WTC11 (cell line): ENCODE measurements at regions not wholly inside any gene's neighbourhood (a gene's known extent, or its start where the extent isn't known, plus 50 kb on each side); places are given as distances from the start of the nearest gene placed in this dataset.

Experiments
- ELF4 ChIP-seq: sonication (generic); formaldehyde crosslinking; IDR thresholded peaks from 2 replicates; pipeline ENCODE4 v1.8.1; 2022; ENCODE audit warnings: low read depth, mild to moderate bottlenecking, moderate library complexity, missing genetic modification reagents
- FOXP1 ChIP-seq: sonication (generic); formaldehyde crosslinking; IDR thresholded peaks from 2 replicates; pipeline ENCODE4 v1.8.0; 2022; ENCODE audit warnings: missing genetic modification reagents, mild to moderate bottlenecking, moderate library complexity, borderline replicate concordance
- FOXP4 ChIP-seq: sonication (generic); formaldehyde crosslinking; IDR thresholded peaks from 2 replicates; pipeline ENCODE4 v1.8.0; 2022; ENCODE audit warnings: mild to moderate bottlenecking, missing genetic modification reagents
- NFATC4 ChIP-seq: fragments of 250-450 bp; sonication (Bioruptor Pico); IDR thresholded peaks from 2 replicates; pipeline ENCODE4 v1.9.0; 2021; ENCODE audit warnings: mild to moderate bottlenecking
- NR1H2 ChIP-seq: sonication (generic); formaldehyde crosslinking; IDR thresholded peaks from 2 replicates; pipeline ENCODE4 v1.9.0; 2021; ENCODE audit warnings: mild to moderate bottlenecking, moderate library complexity, missing genetic modification reagents
- RORB ChIP-seq: fragments of 250-450 bp; sonication (Bioruptor Pico); IDR thresholded peaks from 2 replicates; pipeline ENCODE4 v1.9.0; 2021; ENCODE audit warnings: mild to moderate bottlenecking
- ZNF263 ChIP-seq: sonication (generic); formaldehyde crosslinking; IDR thresholded peaks from 2 replicates; pipeline ENCODE4 v1.8.1; 2022; ENCODE audit warnings: low read depth, mild to moderate bottlenecking, moderate library complexity, missing genetic modification reagents
- ZNF423 ChIP-seq: fragments of 250-450 bp; sonication (Bioruptor Pico); IDR thresholded peaks from 2 replicates; pipeline ENCODE4 v2.1.2; 2022; ENCODE audit warnings: mild to moderate bottlenecking, moderate library complexity
- TF ChIP-seq, protein P1 (sequence below): sonication (generic); formaldehyde crosslinking; conservative IDR thresholded peaks from 2 replicates; pipeline ENCODE4 v1.8.1; 2022; ENCODE audit warnings: mild to moderate bottlenecking, missing genetic modification reagents
- TF ChIP-seq, protein P2 (sequence below): fragments of 200-600 bp; IDR thresholded peaks from 2 replicates; pipeline ENCODE4 v1.8.0; 2022; ENCODE audit warnings: antibody characterized with exemption
- TF ChIP-seq, protein P3 (sequence below): sonication (generic); formaldehyde crosslinking; IDR thresholded peaks from 2 replicates; pipeline ENCODE4 v1.8.1; 2023; ENCODE audit warnings: mild to moderate bottlenecking, missing genetic modification reagents, moderate library complexity
- TF ChIP-seq, protein P4 (sequence below): sonication (generic); formaldehyde crosslinking; IDR thresholded peaks from 2 replicates; pipeline ENCODE4 v1.8.1; 2023; ENCODE audit warnings: mild to moderate bottlenecking, missing genetic modification reagents, borderline replicate concordance
- TF ChIP-seq, protein P5 (sequence below): sonication (generic); formaldehyde crosslinking; IDR thresholded peaks from 2 replicates; pipeline ENCODE4 v1.8.0; 2022; ENCODE audit warnings: mild to moderate bottlenecking, missing genetic modification reagents

- TF ChIP-seq, protein P1, sequence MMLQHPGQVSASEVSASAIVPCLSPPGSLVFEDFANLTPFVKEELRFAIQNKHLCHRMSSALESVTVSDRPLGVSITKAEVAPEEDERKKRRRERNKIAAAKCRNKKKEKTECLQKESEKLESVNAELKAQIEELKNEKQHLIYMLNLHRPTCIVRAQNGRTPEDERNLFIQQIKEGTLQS (CRISPR knock-in tag), result no peak
- TF ChIP-seq FOXP1 (CRISPR knock-in tag), result no peak
- TF ChIP-seq, protein P2, sequence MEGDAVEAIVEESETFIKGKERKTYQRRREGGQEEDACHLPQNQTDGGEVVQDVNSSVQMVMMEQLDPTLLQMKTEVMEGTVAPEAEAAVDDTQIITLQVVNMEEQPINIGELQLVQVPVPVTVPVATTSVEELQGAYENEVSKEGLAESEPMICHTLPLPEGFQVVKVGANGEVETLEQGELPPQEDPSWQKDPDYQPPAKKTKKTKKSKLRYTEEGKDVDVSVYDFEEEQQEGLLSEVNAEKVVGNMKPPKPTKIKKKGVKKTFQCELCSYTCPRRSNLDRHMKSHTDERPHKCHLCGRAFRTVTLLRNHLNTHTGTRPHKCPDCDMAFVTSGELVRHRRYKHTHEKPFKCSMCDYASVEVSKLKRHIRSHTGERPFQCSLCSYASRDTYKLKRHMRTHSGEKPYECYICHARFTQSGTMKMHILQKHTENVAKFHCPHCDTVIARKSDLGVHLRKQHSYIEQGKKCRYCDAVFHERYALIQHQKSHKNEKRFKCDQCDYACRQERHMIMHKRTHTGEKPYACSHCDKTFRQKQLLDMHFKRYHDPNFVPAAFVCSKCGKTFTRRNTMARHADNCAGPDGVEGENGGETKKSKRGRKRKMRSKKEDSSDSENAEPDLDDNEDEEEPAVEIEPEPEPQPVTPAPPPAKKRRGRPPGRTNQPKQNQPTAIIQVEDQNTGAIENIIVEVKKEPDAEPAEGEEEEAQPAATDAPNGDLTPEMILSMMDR, result no peak
- TF ChIP-seq ELF4 (CRISPR knock-in tag), result no peak
- TF ChIP-seq, protein P3, sequence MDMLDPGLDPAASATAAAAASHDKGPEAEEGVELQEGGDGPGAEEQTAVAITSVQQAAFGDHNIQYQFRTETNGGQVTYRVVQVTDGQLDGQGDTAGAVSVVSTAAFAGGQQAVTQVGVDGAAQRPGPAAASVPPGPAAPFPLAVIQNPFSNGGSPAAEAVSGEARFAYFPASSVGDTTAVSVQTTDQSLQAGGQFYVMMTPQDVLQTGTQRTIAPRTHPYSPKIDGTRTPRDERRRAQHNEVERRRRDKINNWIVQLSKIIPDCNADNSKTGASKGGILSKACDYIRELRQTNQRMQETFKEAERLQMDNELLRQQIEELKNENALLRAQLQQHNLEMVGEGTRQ, result no peak
- no peak for TF ChIP-seq ZNF423
- TF ChIP-seq, protein P4, sequence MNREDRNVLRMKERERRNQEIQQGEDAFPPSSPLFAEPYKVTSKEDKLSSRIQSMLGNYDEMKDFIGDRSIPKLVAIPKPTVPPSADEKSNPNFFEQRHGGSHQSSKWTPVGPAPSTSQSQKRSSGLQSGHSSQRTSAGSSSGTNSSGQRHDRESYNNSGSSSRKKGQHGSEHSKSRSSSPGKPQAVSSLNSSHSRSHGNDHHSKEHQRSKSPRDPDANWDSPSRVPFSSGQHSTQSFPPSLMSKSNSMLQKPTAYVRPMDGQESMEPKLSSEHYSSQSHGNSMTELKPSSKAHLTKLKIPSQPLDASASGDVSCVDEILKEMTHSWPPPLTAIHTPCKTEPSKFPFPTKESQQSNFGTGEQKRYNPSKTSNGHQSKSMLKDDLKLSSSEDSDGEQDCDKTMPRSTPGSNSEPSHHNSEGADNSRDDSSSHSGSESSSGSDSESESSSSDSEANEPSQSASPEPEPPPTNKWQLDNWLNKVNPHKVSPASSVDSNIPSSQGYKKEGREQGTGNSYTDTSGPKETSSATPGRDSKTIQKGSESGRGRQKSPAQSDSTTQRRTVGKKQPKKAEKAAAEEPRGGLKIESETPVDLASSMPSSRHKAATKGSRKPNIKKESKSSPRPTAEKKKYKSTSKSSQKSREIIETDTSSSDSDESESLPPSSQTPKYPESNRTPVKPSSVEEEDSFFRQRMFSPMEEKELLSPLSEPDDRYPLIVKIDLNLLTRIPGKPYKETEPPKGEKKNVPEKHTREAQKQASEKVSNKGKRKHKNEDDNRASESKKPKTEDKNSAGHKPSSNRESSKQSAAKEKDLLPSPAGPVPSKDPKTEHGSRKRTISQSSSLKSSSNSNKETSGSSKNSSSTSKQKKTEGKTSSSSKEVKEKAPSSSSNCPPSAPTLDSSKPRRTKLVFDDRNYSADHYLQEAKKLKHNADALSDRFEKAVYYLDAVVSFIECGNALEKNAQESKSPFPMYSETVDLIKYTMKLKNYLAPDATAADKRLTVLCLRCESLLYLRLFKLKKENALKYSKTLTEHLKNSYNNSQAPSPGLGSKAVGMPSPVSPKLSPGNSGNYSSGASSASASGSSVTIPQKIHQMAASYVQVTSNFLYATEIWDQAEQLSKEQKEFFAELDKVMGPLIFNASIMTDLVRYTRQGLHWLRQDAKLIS (CRISPR knock-in tag), result no peak
- TF ChIP-seq NFATC4 (CRISPR knock-in tag), result no peak
- TF ChIP-seq NR1H2 (CRISPR knock-in tag), result no peak
- TF ChIP-seq FOXP4 (CRISPR knock-in tag), result no peak
- TF ChIP-seq, protein P5, sequence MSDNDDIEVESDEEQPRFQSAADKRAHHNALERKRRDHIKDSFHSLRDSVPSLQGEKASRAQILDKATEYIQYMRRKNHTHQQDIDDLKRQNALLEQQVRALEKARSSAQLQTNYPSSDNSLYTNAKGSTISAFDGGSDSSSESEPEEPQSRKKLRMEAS (CRISPR knock-in tag), result no peak
- no peak for TF ChIP-seq ZNF263 (CRISPR knock-in tag)
- TF ChIP-seq RORB, result no peak
Measured at GRCh38 chr4:112905728-112906127, 143.7 kb upstream of the ANK2 start.
